Stimulated activated CD8-positive, alpha-beta memory T cell treated with anti-CD3 and anti-CD28 coated beads, Interleukin-12 subunit alpha, Interleukin-12 subunit beta, amount 100 ng/mL, for 1 hour (primary cell): ENCODE measurements at regions not wholly inside any gene's neighbourhood (a gene's known extent, or its start where the extent isn't known, plus 50 kb on each side); places are given as distances from the start of the nearest gene placed in this dataset.
"Not testable (repeated sequence)": the region's sequence is repeated elsewhere in the genome, so short reads cannot be mapped to it uniquely, and the experiment has no call there.

Experiments used
- DNase-seq: peaks from one replicate; pipeline ENCODE4 v3.0.0-alpha.2; 2020; ENCODE audit warnings: low read depth

- DNase-seq, result not testable (repeated sequence)
Measured at GRCh38 chr2:111474198-111474705, 353.5 kb downstream of the BCL2L11 start.

DNA sequence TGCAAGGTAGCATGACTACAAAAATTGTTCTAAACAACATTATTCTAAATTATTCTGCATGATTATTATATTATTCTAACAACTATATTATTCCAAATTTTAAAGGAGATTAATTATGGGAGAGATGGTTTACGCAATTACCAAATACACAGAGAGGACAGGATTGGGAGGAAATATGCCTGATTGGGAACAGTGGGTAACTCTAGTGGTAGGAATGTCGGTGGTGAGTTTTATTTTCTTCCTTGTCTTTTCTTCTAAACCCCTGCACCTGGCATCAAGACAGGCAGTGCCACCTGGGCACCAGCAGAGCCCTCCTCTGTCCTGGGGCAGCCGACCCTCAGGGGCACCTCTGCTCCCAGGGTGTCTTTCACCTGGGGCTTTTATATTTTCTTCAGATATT lies 357.6 kb downstream of the BCL2L11 start:
- DNase-seq, result not testable (repeated sequence)

GRCh38 chr2:111478871-111479318 lies 358.2 kb downstream of the BCL2L11 start:
- not testable (repeated sequence) for DNase-seq

GRCh38 chr2:111480016-111480625 lies 359.4 kb downstream of the BCL2L11 start:
- DNase-seq, result not testable (repeated sequence)

DNA sequence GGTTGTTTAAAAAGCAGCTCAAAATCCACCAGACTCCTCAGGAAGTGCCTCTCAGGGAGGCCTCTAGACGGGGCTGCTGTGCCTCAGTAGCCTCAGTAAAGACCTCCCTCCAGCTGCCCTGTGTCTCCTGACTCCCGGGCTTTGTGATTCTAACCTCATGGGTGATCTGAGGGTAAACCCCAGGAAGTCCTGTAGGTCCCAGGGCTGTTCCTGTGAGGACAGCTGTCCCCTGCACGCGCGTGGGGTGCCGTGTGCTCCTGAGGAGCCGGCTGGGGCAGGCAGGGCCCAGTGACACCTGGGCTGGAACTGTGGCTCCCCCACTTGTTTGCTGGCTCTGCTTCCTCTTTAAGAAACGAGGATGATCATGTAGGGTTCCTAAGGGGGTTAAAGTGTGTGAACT lies 359.9 kb downstream of the BCL2L11 start:
- not testable (repeated sequence) for DNase-seq

DNA sequence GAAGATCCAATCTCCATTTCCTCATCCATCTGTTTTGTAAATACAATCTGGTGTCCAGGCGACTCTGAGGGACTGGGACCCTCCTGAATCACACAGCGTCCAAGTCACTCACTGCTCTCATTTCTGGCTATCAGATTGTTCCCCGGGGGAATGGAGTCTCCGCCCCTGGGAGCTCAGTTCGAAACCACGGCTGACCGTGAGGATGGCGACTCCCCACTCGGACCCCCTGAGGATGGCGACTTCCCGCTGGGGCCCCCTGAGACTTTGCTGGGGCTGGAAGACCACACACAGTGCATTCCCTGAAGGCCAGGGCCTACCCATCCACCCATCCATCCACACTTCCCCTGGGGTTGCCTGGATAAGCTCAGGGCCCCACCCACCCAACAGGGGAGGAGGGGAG lies 360.5 kb downstream of the BCL2L11 start:
- DNase-seq, result not testable (repeated sequence)

GRCh38 chr2:111482987-111483679 lies 362.4 kb downstream of the BCL2L11 start:
- peak; percentile 6 for DNase-seq

DNA sequence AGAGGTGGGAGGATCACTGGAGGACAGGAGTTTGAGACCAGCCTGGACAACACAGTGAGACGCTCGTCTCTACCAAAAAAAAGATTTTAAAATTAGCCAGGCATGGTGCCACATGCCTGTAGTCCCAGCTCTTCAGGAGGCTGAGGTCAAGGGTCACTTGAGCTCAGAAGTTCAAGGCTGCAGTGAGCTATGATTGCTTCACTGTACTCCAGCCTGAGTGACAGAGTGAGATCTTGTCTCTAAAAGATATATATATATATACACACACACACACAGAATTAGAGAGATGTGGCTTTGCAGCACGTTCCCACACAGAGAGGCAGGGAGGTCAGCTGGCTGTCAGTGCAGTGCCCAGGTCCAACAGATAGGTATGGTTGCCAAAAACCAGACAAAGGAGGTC lies 363.4 kb downstream of the BCL2L11 start:
- not testable (repeated sequence) for DNase-seq

DNA sequence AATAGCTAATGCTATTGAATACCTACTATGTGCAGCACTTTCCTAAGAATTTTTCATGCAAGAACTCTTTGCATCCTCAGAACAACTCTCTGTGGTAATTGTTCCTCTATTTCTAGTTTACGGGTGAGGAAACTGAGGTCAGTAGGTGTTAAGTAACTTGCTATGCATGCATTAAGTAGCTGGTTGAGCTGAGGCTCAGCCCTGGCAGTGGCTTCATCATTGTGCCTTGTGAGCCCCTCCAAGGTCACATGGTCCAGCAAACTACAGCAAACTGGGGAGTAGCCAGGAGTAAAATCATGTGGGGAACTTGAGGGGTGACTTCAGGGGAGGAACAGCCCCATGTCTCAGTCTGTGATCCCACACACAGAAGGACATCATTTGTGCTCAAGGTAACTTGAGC lies 365.2 kb downstream of the BCL2L11 start:
- DNase-seq, result not testable (repeated sequence)

- not testable (repeated sequence) for DNase-seq
Measured at GRCh38 chr2:111488451-111488850, 367.7 kb downstream of the BCL2L11 start.

GRCh38 chr2:111489460-111489859 lies 368.7 kb downstream of the BCL2L11 start:
- not testable (repeated sequence) for DNase-seq

GRCh38 chr2:111491181-111491580 lies 370.5 kb downstream of the BCL2L11 start:
- not testable (repeated sequence) for DNase-seq

GRCh38 chr2:111491614-111492013 lies 370.9 kb downstream of the BCL2L11 start:
- DNase-seq, result not testable (repeated sequence)

DNA sequence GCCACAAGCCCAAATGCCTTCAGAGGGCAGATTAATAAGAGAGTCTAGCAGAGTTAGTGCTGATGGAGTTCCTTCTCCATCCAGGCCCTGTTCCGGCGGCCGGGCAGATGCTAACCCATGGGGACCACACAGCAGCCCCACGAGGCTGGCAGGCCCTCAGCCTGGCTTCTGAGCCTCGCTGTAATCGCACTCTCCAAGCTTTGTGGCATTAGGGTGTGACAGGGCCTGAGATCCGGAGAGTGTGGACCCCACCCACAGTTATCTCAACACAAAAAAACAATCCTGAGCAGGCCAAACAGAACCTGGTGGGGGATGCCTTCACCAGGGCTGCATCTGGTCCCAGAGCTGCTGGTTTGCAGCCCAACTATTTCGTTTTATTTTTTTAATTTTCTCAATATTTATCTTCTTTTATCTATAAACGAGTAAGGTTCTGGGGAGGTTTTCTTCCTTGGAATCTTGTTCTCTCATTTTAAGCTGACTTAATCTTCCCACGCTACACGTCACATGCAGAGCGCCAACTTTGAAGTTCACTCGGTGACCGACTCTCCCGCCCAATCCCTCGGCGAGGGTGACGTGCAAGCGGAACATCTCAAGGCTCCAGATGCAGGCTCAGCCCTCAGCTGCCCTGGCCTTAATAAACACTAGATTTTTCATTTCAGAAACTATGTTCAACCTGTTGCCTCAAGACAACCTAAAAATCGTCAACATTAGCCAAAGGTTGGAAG lies 372.4 kb downstream of the BCL2L11 start:
- DNase-seq, result not testable (repeated sequence)

DNA sequence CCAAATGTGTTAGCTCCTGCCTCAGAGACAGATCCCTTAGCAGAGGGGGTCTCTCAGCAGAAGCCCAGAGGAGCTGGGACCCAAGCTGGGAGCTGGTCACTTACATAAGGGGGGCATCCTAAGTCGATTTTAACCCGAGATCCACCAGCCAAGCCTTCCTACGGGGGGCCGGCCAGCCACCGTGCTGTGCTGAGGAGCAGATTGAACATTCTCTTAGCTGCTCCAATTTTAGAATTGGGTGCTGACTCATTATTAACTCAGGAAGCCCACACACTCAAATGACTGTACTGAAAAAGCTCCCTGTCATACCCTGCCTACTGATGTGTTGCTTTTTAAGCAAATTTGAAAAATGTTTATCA lies 373.0 kb downstream of the BCL2L11 start:
- not testable (repeated sequence) for DNase-seq

DNA sequence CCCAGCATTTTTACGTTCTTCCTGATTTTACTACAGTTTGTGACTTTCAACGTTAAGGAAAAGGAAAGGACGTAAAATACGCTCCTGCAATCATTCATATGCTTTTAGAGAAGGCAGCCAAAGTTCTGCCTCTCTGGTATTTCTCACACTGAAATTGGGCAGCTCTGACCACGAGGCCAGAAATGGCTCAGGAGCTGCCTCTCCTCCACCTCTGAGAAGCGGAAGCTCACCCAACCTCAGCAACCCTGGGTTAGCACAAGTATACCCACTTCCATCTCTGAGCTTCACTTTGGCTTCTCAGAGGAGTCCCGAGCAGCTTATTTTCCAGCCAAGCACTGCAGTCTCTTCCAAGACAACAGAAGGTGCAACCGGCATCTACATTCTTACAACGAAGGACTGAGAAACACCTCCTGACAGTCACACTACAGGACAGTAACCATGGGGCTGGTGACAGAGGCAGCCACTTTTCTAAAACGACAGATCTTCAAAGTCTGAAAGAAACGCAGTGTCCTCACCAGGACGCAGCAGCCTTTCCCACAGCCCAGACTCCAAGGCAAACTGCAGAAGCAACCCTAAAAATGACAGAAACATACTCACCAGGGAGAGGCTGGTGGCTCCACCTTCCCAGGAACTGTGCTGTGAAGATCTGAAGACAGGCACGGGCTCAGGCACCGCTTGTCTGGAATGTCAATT lies 373.7 kb downstream of the BCL2L11 start:
- not testable (repeated sequence) for DNase-seq

- DNase-seq, result not testable (repeated sequence)
Measured at GRCh38 chr2:111494981-111495315, 374.2 kb downstream of the BCL2L11 start.

- DNase-seq, result not testable (repeated sequence)
Measured at GRCh38 chr2:111495636-111496035, 374.9 kb downstream of the BCL2L11 start.

GRCh38 chr2:111496176-111496575 lies 375.5 kb downstream of the BCL2L11 start:
- not testable (repeated sequence) for DNase-seq

DNA sequence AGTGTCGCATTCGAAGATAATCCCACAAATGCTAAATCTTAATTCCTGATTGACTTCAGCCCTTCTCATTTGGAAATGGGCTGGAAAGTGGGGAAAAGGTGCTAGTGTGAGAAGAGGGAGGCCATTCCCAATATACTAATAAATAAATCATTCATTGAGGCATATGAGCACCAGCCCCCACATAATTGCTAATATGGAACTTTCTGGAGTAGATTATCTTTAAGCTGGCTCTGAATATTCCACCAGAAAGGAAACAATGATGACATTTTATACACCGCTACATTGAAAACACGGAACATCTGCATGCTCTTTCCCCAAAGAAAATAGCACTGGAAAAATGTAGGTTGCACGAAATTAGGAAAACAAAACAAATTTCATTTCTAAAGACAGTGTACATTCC lies 376.1 kb downstream of the BCL2L11 start:
- not testable (repeated sequence) for DNase-seq

GRCh38 chr2:111497270-111497669 lies 376.6 kb downstream of the BCL2L11 start:
- DNase-seq, result not testable (repeated sequence)

DNA sequence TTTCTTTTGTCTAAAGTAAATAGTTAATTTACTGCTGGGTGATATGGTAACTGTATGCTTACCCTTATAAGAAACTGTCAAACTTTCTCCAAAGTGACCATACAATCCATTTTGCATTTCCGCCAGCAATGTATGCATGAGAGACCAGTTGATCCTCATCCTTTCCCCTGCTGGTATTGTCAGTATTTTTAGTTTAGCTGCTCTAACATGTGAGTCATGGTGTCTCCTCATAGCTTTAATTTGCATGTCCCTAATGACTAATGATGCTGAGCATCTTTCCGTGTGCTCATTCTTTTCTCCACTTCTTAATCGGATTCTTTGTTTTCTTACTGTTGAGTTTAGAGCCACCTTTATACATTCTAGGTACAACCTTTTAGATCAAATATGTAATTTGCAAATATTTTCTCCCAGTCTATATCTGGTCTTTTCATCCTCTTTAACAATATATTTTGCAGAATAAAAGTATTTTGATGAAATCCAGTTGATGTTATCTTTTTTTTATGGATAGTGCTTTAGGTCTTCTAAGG lies 379.9 kb downstream of the BCL2L11 start:
- DNase-seq, result not testable (repeated sequence)
